NB4 (cell line): ENCODE measurements at regions not wholly inside any gene's neighbourhood (a gene's known extent, or its start where the extent isn't known, plus 50 kb on each side); places are given as distances from the start of the nearest gene placed in this dataset.

Experiments used
- DNase-seq: peaks from one replicate; pipeline ENCODE4 v3.0.0; 2010; ENCODE audit warnings: low read depth
- H3K4me3 ChIP-seq: one replicate; pipeline ENCODE4 v1.5.1; 2011; ENCODE audit warnings: mild to moderate bottlenecking, low read depth, low read length, moderate library complexity
- CTCF ChIP-seq: IDR thresholded peaks from one replicate; pipeline ENCODE4 v1.5.1; 2012; ENCODE audit warnings: low read depth, low read length
- MAX ChIP-seq: IDR thresholded peaks from 2 replicates; pipeline ENCODE4 v1.6.1; 2011; ENCODE audit warnings: low read depth, low read length
- MYC ChIP-seq: IDR thresholded peaks from 2 replicates; pipeline ENCODE4 v1.6.1; 2011; ENCODE audit warnings: low read depth, low read length
- POLR2A ChIP-seq: IDR thresholded peaks from 2 replicates; pipeline ENCODE4 v1.6.1; 2011; ENCODE audit warnings: mild to moderate bottlenecking; ENCODE audit not compliant: insufficient read length; ENCODE audit errors: extremely low read depth

- H3K4me3 ChIP-seq = no peak overlapping the region
- no peak for DNase-seq
- no peak for TF ChIP-seq MAX
- TF ChIP-seq CTCF = no peak
These were observed 361.7 kb downstream of the GPD2 start for GRCh38 chr2:156797832-156798231.

- no peak overlapping the region for H3K4me3 ChIP-seq
- DNase-seq = no peak
- TF ChIP-seq POLR2A (no peak), MYC (no peak), CTCF (no peak), MAX (no peak)
These were observed 364.0 kb downstream of the GPD2 start for GRCh38 chr2:156800065-156800653.

- TF ChIP-seq CTCF (no peak), POLR2A (no peak), MYC (no peak), MAX (no peak)
- no peak for DNase-seq
These were observed 364.7 kb downstream of the GPD2 start for GRCh38 chr2:156800781-156801361.

GRCh38 chr2:156803243-156803642 lies 367.1 kb downstream of the GPD2 start:
- DNase-seq = no peak
- TF ChIP-seq MAX (no peak), POLR2A (no peak), MYC (no peak), CTCF (no peak)
- H3K4me3 ChIP-seq = no peak overlapping the region

More at GRCh38 chr2:156800781-156801361, 364.7 kb downstream of the GPD2 start:
- H3K4me3 ChIP-seq = no peak overlapping the region

- no peak for DNase-seq
- TF ChIP-seq POLR2A (no peak), MAX (no peak), MYC (no peak), CTCF (no peak)
- H3K4me3 ChIP-seq = no peak overlapping the region
These were observed 367.8 kb downstream of the GPD2 start for GRCh38 chr2:156803967-156804366.
